K562 (cell line): ENCODE measurements at regions not wholly inside any gene's neighbourhood (a gene's known extent, or its start where the extent isn't known, plus 50 kb on each side); places are given as distances from the start of the nearest gene placed in this dataset.

Experiments used
- CTCF ChIP-seq, 3 experiments: IDR thresholded peaks in 2 of 3; conservative IDR thresholded peaks in 1 of 3; 2 replicates each; pipeline ENCODE4 v1.5.1; 2011 to 2012; ENCODE audit warnings: low read length in 3 of 3, mild to moderate bottlenecking in 3 of 3, control low read depth in 2 of 3, improper control_type of control experiment in 1 of 3, inconsistent platforms in 1 of 3, low read depth in 1 of 3, mixed read lengths in 1 of 3, moderate library complexity in 1 of 3; ENCODE audit not compliant: insufficient read depth in 2 of 3
- ELF4 ChIP-seq: fragments of 450-650 bp; formaldehyde crosslinking; IDR thresholded peaks from 2 replicates; pipeline ENCODE4 v1.4.0; 2022; ENCODE audit warnings: missing genetic modification characterization
- KLF6 ChIP-seq: fragments of 250-450 bp; sonication (Bioruptor Pico); IDR thresholded peaks from 2 replicates; pipeline ENCODE4 v1.4.0; 2020; ENCODE audit warnings: mild to moderate bottlenecking, moderate library complexity, borderline replicate concordance
- PHF8 ChIP-seq: fragments of 200-600 bp; sonication (generic); IDR thresholded peaks from 2 replicates; pipeline ENCODE4 v1.6.1; 2012; ENCODE audit warnings: mixed run types, mild to moderate bottlenecking, inconsistent platforms, low read length, moderate library complexity, borderline replicate concordance
- RHOXF2B ChIP-seq: fragments of 250-450 bp; sonication (Bioruptor Pico); conservative IDR thresholded peaks from 2 replicates; pipeline ENCODE4 v1.5.1; 2021
- SREBF1 ChIP-seq: fragments of 150-350 bp; IDR thresholded peaks from 2 replicates; pipeline ENCODE4 v1.6.1; 2014; ENCODE audit warnings: antibody characterized with exemption, low read depth, low read length, borderline replicate concordance
- ZC3H4 ChIP-seq: sonication (generic); formaldehyde crosslinking; IDR thresholded peaks from 2 replicates; pipeline ENCODE4 v1.9.0; 2021; ENCODE audit warnings: missing genetic modification reagents, borderline replicate concordance

GRCh38 chr15:29544513-29545128 is 275.0 kb upstream of the NSMCE3 start:
- TF ChIP-seq SREBF1, result no peak
- TF ChIP-seq RHOXF2B (CRISPR knock-in tag), result no peak
- no peak for TF ChIP-seq KLF6 (CRISPR knock-in tag)
- no peak for TF ChIP-seq ELF4 (CRISPR knock-in tag)
- no peak for TF ChIP-seq CTCF (IDR thresholded peaks at IDR 0.05 in 2 of 3, conservative IDR thresholded peaks at IDR 0.05 in 1 of 3; ENCODE audit: insufficient read depth in 2 of 3, low read depth in 1 of 3, low read length in 3 of 3)
- no peak for TF ChIP-seq PHF8
- no peak for TF ChIP-seq ZC3H4 (CRISPR knock-in tag)
